H9 (cell line): ENCODE measurements at regions not wholly inside any gene's neighbourhood (a gene's known extent, or its start where the extent isn't known, plus 50 kb on each side); places are given as distances from the start of the nearest gene placed in this dataset.

Experiments
- DNase-seq: peaks from one replicate; pipeline ENCODE4 v3.0.0-alpha.2; 2017
- H2AFZ ChIP-seq: one replicate; pipeline ENCODE4 v1.6.1; 2013; ENCODE audit warnings: mild to moderate bottlenecking, low read length, control low read depth, moderate library complexity
- H2AK5ac ChIP-seq: 2 replicates; pipeline ENCODE4 v1.6.1; 2013; ENCODE audit warnings: low read length, control low read depth, mixed read lengths; ENCODE audit not compliant: insufficient read length
- H2BK120ac ChIP-seq: one replicate; pipeline ENCODE4 v1.6.1; 2013; ENCODE audit warnings: low read depth, mild to moderate bottlenecking, low read length, control low read depth, inconsistent platforms; ENCODE audit not compliant: poor library complexity, severe bottlenecking
- H2BK12ac ChIP-seq: 2 replicates; pipeline ENCODE4 v1.6.1; 2013; ENCODE audit warnings: low read length, control low read depth, mixed read lengths, low read depth; ENCODE audit not compliant: insufficient read length
- H2BK15ac ChIP-seq: 2 replicates; pipeline ENCODE4 v1.6.1; 2013; ENCODE audit warnings: low read depth, low read length, control low read depth
- H2BK20ac ChIP-seq: one replicate; pipeline ENCODE4 v1.6.1; 2013; ENCODE audit warnings: low read depth, mild to moderate bottlenecking, low read length, control low read depth, inconsistent platforms; ENCODE audit not compliant: poor library complexity, severe bottlenecking
- H2BK5ac ChIP-seq: 2 replicates; pipeline ENCODE4 v1.6.1; 2013; ENCODE audit warnings: low read length, control low read depth, mixed read lengths; ENCODE audit not compliant: insufficient read length
- H3K14ac ChIP-seq: 2 replicates; pipeline ENCODE4 v1.6.1; 2013; ENCODE audit warnings: low read length, control low read depth; ENCODE audit not compliant: insufficient read depth
- H3K18ac ChIP-seq: 2 replicates; pipeline ENCODE4 v1.6.1; 2013; ENCODE audit warnings: low read depth, mild to moderate bottlenecking, mixed read lengths, low read length, control low read depth; ENCODE audit not compliant: insufficient read length
- H3K23ac ChIP-seq: 2 replicates; pipeline ENCODE4 v1.6.1; 2013; ENCODE audit warnings: low read length, control low read depth, mixed read lengths, low read depth; ENCODE audit not compliant: insufficient read length
- H3K23me2 ChIP-seq: 2 replicates; pipeline ENCODE4 v1.6.1; 2013; ENCODE audit warnings: low read depth, mild to moderate bottlenecking, mixed read lengths, low read length, control low read depth; ENCODE audit not compliant: insufficient read length, poor library complexity, severe bottlenecking
- H3K27ac ChIP-seq: 2 replicates; pipeline ENCODE4 v1.5.1; 2013; ENCODE audit warnings: low read length, control low read depth, mixed read lengths, low read depth; ENCODE audit not compliant: insufficient read length
- H3K27me3 ChIP-seq: 2 replicates; pipeline ENCODE4 v1.6.1; 2013; ENCODE audit warnings: low read length, control low read depth, inconsistent platforms; ENCODE audit not compliant: insufficient read depth
- H3K4ac ChIP-seq: 2 replicates; pipeline ENCODE4 v1.6.1; 2013; ENCODE audit warnings: low read depth, mild to moderate bottlenecking, control low read depth, inconsistent platforms, low read length, moderate library complexity
- H3K4me1 ChIP-seq: 2 replicates; pipeline ENCODE4 v1.6.1; 2013; ENCODE audit warnings: low read length, control low read depth, inconsistent platforms; ENCODE audit not compliant: insufficient read depth
- H3K4me2 ChIP-seq: 2 replicates; pipeline ENCODE4 v1.6.1; 2013; ENCODE audit warnings: low read length, control low read depth, mixed read lengths; ENCODE audit not compliant: insufficient read length, insufficient read depth
- H3K56ac ChIP-seq: 2 replicates; pipeline ENCODE4 v1.6.1; 2013; ENCODE audit warnings: low read depth, mild to moderate bottlenecking, mixed read lengths, low read length, control low read depth; ENCODE audit not compliant: insufficient read length
- H3K79me1 ChIP-seq: 2 replicates; pipeline ENCODE4 v1.6.1; 2013; ENCODE audit warnings: low read depth, mild to moderate bottlenecking, moderate library complexity, low read length, control low read depth, inconsistent platforms; ENCODE audit not compliant: insufficient read depth, poor library complexity, severe bottlenecking
- H3K79me2 ChIP-seq: 2 replicates; pipeline ENCODE4 v1.6.1; 2013; ENCODE audit warnings: low read length, control low read depth, inconsistent platforms; ENCODE audit not compliant: insufficient read depth
- H3K9ac ChIP-seq: 2 replicates; pipeline ENCODE4 v1.6.1; 2013; ENCODE audit warnings: low read length, control low read depth, mixed read lengths; ENCODE audit not compliant: insufficient read length; ENCODE audit errors: extremely low read depth
- H3K9me3 ChIP-seq: one replicate; pipeline ENCODE4 v1.6.1; 2013; ENCODE audit warnings: low read depth, low read length, inconsistent platforms; ENCODE audit not compliant: control insufficient read depth
- H3T11ph ChIP-seq: one replicate; pipeline ENCODE4 v1.6.1; 2013; ENCODE audit warnings: mild to moderate bottlenecking, low read length, control low read depth, inconsistent platforms
- H4K20me1 ChIP-seq: one replicate; pipeline ENCODE4 v1.6.1; 2013; ENCODE audit not compliant: control insufficient read depth, insufficient read length, insufficient read depth
- H4K5ac ChIP-seq: 2 replicates; pipeline ENCODE4 v1.6.1; 2013; ENCODE audit warnings: low read depth, mild to moderate bottlenecking, mixed read lengths, low read length, control low read depth; ENCODE audit not compliant: insufficient read length
- H4K8ac ChIP-seq: replicated peaks from 2 replicates; pipeline ENCODE4 v1.6.1; 2013; ENCODE audit warnings: low read length, control low read depth, mixed read lengths, low read depth; ENCODE audit not compliant: insufficient read length
- H4K91ac ChIP-seq: 2 replicates; pipeline ENCODE4 v1.6.1; 2013; ENCODE audit warnings: low read depth, mild to moderate bottlenecking, moderate library complexity, mixed read lengths, low read length, control low read depth; ENCODE audit not compliant: insufficient read length
- H3K27ac Mint-ChIP-seq, 3 experiments: 2 replicates in 2 of 3; 3 replicates in 1 of 3; pipeline ENCODE4 v1.8.0; 2020 to 2021; ENCODE audit warnings: mixed read lengths in 3 of 3, mild to moderate bottlenecking in 1 of 3, moderate library complexity in 1 of 3
- H3K27me3 Mint-ChIP-seq: 2 replicates; pipeline ENCODE4 v1.8.0; 2021; ENCODE audit warnings: low read depth, mild to moderate bottlenecking, moderate library complexity, mixed read lengths
- H3K36me3 Mint-ChIP-seq, 3 experiments: 2 replicates in 2 of 3; 3 replicates in 1 of 3; pipeline ENCODE4 v1.8.0; 2020 to 2021; ENCODE audit warnings: low read depth in 3 of 3, mixed read lengths in 3 of 3; ENCODE audit not compliant: insufficient read depth in 1 of 3
- H3K4me1 Mint-ChIP-seq, 2 experiments: 2 replicates each; pipeline ENCODE4 v1.8.0; 2020; ENCODE audit warnings: mixed read lengths in 2 of 2
- H3K4me3 Mint-ChIP-seq, 2 experiments: 2 replicates in 1 of 2; 3 replicates in 1 of 2; pipeline ENCODE4 v1.8.0; 2020 to 2021; ENCODE audit warnings: mild to moderate bottlenecking in 2 of 2, mixed read lengths in 2 of 2, moderate library complexity in 1 of 2
- H3K9me3 Mint-ChIP-seq, 2 experiments: 2 replicates in 1 of 2; 3 replicates in 1 of 2; pipeline ENCODE4 v1.8.0; 2020; ENCODE audit warnings: mild to moderate bottlenecking in 2 of 2, mixed read lengths in 2 of 2, moderate library complexity in 1 of 2
- WGBS: extraction: QIAGEN DNeasy Blood & Tissue Kit; methylation state at CpG from one replicate; pipeline ENCODE4 v1.1.7; 2013; ENCODE audit warnings: missing lambda C conversion rate, low lambda C conversion rate, mixed read lengths; ENCODE audit not compliant: insufficient read length; ENCODE audit errors: extremely low coverage; 5-methylcytosine and 5-hydroxymethylcytosine counted together
- TF ChIP-seq, protein P1 (sequence below): fragments of 200-600 bp; sonication (generic); conservative IDR thresholded peaks from 3 replicates; pipeline ENCODE4 v1.8.0; 2021; ENCODE audit warnings: antibody characterized with exemption, mild to moderate bottlenecking

DNA sequence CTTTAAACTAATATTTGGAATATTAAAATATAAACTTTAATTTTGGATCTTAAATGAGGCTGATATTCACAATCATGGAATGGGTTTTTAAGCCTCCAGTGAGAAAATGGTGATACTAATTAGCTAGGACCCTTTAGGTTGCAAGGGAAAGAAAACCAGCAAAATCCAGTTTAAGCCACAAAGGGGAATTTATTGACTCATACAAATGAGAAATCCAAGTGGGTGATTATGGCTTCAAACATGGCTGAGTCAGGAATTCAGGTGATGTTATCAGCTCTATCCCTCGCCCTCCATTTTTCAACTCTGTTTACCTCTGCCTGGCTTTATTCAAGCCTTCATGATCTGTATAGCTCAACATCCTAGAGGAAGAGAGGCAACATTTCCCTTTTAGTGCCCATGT is 75.3 kb upstream of the DLX2 start:
- Histone ChIP-seq H2BK15ac (no peak overlapping the region), H2AFZ (no peak overlapping the region), H2BK5ac (no peak overlapping the region), H3K23ac (no peak overlapping the region), H4K91ac (no peak overlapping the region), H2AK5ac (no peak overlapping the region), H3K27ac (no peak overlapping the region), H3T11ph (no peak overlapping the region), H2BK120ac (no peak overlapping the region), H3K23me2 (peaks cover 4% of the 10 kb centered on the region), H4K5ac (no peak overlapping the region), H3K79me1 (no peaks in the 10 kb centered on the region), H3K18ac (no peak overlapping the region), H4K8ac (no peak overlapping the region), H2BK12ac (no peak overlapping the region), H3K9me3 (no peaks in the 10 kb centered on the region), H3K14ac (no peak overlapping the region), H3K4me2 (no peak overlapping the region), H3K56ac (no peak overlapping the region), H2BK20ac (no peak overlapping the region), H4K20me1 (no peaks in the 10 kb centered on the region), H3K79me2 (no peaks in the 10 kb centered on the region), H3K4ac (no peak overlapping the region), H3K27me3 (no peaks in the 10 kb centered on the region; the same call in 1 of the 2 replicates), H3K4me1 (peaks cover 3% of the 10 kb centered on the region; the same call in 1 of the 2 replicates), H3K9ac (no peak overlapping the region)
- no peak for DNase-seq
- Mint-ChIP-seq H3K27ac (no peak overlapping the region), H3K27me3 (peaks cover 38% of the 10 kb centered on the region), H3K36me3 (peaks cover 0 to 8% (median 0%) of the 10 kb centered on the region in 3 experiments; a peak in 3 of 7 replicates), H3K4me3 (no peak overlapping the region), H3K4me1 (peaks cover 31 to 37% of the 10 kb centered on the region in 2 experiments), H3K9me3 (peaks cover 0 to 7% of the 10 kb centered on the region in 2 experiments; a peak in 3 of 5 replicates)
- no CpG with 5 or more reads among the region's 1 CpG for WGBS
- TF ChIP-seq, protein P1, sequence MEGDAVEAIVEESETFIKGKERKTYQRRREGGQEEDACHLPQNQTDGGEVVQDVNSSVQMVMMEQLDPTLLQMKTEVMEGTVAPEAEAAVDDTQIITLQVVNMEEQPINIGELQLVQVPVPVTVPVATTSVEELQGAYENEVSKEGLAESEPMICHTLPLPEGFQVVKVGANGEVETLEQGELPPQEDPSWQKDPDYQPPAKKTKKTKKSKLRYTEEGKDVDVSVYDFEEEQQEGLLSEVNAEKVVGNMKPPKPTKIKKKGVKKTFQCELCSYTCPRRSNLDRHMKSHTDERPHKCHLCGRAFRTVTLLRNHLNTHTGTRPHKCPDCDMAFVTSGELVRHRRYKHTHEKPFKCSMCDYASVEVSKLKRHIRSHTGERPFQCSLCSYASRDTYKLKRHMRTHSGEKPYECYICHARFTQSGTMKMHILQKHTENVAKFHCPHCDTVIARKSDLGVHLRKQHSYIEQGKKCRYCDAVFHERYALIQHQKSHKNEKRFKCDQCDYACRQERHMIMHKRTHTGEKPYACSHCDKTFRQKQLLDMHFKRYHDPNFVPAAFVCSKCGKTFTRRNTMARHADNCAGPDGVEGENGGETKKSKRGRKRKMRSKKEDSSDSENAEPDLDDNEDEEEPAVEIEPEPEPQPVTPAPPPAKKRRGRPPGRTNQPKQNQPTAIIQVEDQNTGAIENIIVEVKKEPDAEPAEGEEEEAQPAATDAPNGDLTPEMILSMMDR, result no peak
